ENCODE measurements at regions not wholly inside any gene's neighbourhood (a gene's known extent, or its start where the extent isn't known, plus 50 kb on each side); places are given as distances from the start of the nearest gene placed in this dataset.

- POLR2A ChIA-PET = no interaction called here
- CTCF ChIA-PET = no interaction called here
Observed at GRCh38 chr5:129821477-129822131, 73.7 kb downstream of the MINAR2 start.

DNA sequence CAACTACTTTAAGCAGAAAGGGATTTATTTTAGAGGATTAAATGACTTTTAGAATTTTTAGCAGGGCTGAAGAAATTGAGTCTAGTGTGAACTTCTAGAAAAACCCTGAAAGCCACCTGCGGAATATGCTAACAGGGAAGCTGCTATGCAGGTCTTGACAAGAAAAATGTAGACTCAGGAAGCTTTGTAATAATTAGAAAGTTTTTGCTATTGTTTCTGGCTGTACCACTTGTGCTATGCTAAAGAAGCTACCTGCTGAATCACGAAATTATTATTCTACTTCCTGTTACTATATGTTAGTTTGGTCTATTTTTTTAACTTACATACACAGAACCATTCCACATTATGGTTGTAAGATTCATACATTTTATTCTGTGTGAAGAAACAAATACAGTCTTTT is 74.0 kb upstream of the CHSY3 start:
- ChIA-PET POLR2A (no interaction called here), CTCF (no interaction called here)

DNA sequence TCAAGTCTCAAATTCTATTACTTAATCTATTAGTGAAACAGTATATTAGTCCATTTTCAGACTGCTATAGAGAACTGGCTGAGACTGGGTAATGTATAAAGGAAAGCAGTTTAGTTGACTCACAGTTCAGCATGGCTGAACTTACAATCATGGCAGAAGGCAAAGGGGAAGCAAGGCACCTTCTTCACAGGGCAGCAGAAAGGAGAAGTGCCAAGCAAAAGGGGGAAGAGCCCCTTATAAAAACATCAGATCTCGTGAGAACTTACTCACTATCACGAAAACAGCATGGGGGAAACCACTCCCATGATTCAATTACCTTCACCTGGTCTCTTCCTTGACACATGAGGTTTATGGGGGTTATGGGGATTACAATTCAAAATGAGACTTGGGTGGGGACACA is 67.9 kb upstream of the CHSY3 start:
- CTCF ChIA-PET = no interaction called here
- POLR2A ChIA-PET = no interaction called here

DNA sequence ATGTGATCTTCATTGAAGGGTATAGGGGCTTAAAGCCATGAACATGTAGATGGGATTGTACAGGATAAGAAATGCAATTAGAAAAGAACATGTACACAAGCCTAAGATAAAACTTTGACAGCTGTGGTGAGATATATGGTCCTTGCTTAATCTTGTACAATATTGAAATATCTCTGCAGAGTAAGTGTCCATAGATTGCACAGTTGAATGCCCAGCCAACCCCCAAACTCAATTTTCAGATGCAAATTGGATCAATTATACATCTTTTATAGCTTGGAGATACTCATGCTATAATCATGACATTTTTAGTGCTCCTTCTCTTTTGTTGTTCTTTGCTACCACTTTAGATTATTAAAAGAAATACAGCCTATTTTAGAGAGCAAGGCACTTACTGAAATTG is 59.5 kb upstream of the CHSY3 start:
- ChIA-PET POLR2A (no interaction called here), CTCF (no interaction called here)

DNA sequence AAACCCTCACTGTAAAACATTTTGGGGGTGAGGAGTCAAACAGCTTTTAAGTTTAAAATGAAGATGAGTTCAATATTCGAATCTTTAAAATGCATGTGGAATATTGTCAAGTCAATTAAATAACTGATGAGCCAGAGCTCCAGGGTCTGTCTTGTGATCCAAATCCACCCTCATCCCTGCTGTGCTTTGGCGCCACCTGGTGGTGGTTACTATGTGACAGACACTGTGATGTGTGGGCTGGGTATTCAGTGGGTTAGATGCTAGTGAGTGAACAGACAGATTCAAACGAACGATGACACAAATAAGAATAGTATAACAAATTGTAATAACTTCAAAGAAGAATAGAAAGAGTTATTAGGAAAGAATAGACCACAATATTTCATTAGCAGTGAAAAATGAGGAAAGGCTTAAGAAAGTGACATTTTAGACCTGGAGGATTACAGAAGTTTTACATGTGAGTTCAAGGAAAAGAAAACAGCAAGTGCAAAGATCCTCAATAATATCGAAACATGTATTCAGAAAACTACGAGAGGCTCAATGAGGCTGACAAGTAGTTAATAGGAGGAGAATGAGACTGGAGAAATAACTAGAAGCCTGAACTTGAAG is 51.4 kb upstream of the CHSY3 start:
- ChIA-PET POLR2A (no interaction called here), CTCF (interaction anchor here (0.6 to 3.5 kb wide), 5 partner anchors 9 to 86 kb away, joined by 3 to 22 read pairs (median 5); no protein-coding TSS in a partner anchor)

DNA sequence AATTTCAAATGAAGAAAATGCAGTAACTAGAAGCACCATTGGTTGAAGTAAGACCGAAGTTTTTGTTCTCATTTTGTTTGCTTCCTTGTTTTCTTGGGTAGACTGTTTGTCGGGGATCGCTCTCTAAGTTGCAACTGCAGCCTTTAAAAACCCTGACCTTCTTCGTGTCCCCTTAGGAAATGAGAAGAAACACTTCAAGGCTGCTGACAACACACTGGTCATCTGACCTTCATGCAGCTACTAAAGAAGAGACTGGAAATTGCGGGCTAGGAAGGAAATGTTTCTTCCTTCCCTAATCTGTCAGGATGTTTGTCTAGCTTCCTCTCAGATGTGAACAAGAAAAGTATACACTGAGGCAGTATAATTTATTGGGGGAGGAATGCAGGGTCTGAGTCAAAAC is 50.7 kb upstream of the CHSY3 start:
- ChIA-PET POLR2A (no interaction called here), CTCF (interaction anchor here (3.5 kb wide), 1 partner anchor 83 kb away, joined by 22 read pairs; no protein-coding TSS in a partner anchor)

All from activated CD8-positive, alpha-beta memory T cell treated with anti-CD3 and anti-CD28 coated beads for 36 hours (primary cell).